Activated CD4-positive, alpha-beta T cell treated with anti-CD3 and anti-CD28 coated beads for 36 hours (primary cell): ENCODE measurements at regions not wholly inside any gene's neighbourhood (a gene's known extent, or its start where the extent isn't known, plus 50 kb on each side); places are given as distances from the start of the nearest gene placed in this dataset.

Experiments used
- ATAC-seq: fragments of 200-7000 bp; cut with Tn5 transposase; one replicate; pipeline ENCODE4 v1.10.0; 2021; ENCODE audit warnings: mild to moderate bottlenecking, moderate library complexity
- CTCF ChIA-PET: fragments of 350-600 bp; sonication (Branson Sonifier 250); formaldehyde crosslinking; loops from one replicate; lab custom pipeline; 2021; ENCODE audit warnings: antibody characterized with exemption; lab: Charles Lee
- POLR2A ChIA-PET: fragments of 350-600 bp; sonication (Branson Sonifier 250); formaldehyde crosslinking; loops from one replicate; lab custom pipeline; 2021; ENCODE audit warnings: antibody characterized with exemption, inconsistent platforms; lab: Charles Lee
- DNase-seq: peaks from one replicate; pipeline ENCODE4 v3.0.0-alpha.2; 2020
- H3K27ac Mint-ChIP-seq: one replicate; pipeline ENCODE4 v1.8.0; 2021; ENCODE audit warnings: mixed read lengths
- H3K27me3 Mint-ChIP-seq: one replicate; pipeline ENCODE4 v1.8.0; 2021; ENCODE audit warnings: mixed read lengths
- H3K36me3 Mint-ChIP-seq: one replicate; pipeline ENCODE4 v1.8.0; 2021; ENCODE audit warnings: low read depth, mixed read lengths
- H3K4me1 Mint-ChIP-seq: one replicate; pipeline ENCODE4 v1.8.0; 2021; ENCODE audit warnings: mixed read lengths
- H3K4me3 Mint-ChIP-seq: one replicate; pipeline ENCODE4 v1.8.0; 2021; ENCODE audit warnings: mild to moderate bottlenecking, moderate library complexity, mixed read lengths
- H3K9me3 Mint-ChIP-seq: one replicate; pipeline ENCODE4 v1.8.0; 2021; ENCODE audit warnings: low read depth, mixed read lengths
- intact Hi-C, 2 experiments: fragments of 100-400 bp; cut with DNase I in 1 of 2; cut with micrococcal nuclease in 1 of 2; formaldehyde crosslinking; loops; one replicate each; pipeline versions ENCODE4 v1.14.2 to v1.15.1; 2022 to 2024; cut with DNase I, micrococcal nuclease

- POLR2A ChIA-PET, result no interaction called here
- intact Hi-C loops, result no loop called here
- Mint-ChIP-seq H3K27ac (no peak overlapping the region), H3K9me3 (no peaks in the 10 kb centered on the region), H3K4me3 (no peak overlapping the region), H3K4me1 (peaks cover 5% of the 10 kb centered on the region), H3K36me3 (no peaks in the 10 kb centered on the region), H3K27me3 (no peaks in the 10 kb centered on the region)
- ATAC-seq (no peak), DNase-seq (no peak)
- CTCF ChIA-PET, result no interaction called here
Measured at GRCh38 chr18:67379981-67380380, 136.5 kb downstream of the DSEL start.

GRCh38 chr18:67376372-67376771, 140.1 kb downstream of the DSEL start:
- Mint-ChIP-seq H3K27me3 (no peaks in the 10 kb centered on the region), H3K4me3 (no peak overlapping the region), H3K36me3 (no peaks in the 10 kb centered on the region), H3K27ac (no peak overlapping the region), H3K4me1 (no peaks in the 10 kb centered on the region), H3K9me3 (no peaks in the 10 kb centered on the region)
- ChIA-PET CTCF (no interaction called here), POLR2A (no interaction called here)
- no peak for DNase-seq
- intact Hi-C loops, result no loop called here
- no peak for ATAC-seq

- intact Hi-C loops, result no loop called here
- POLR2A ChIA-PET, result no interaction called here
Measured at GRCh38 chr18:67373636-67374035, 142.9 kb downstream of the DSEL start.

GRCh38 chr18:67367540-67367939, 149.0 kb downstream of the DSEL start:
- intact Hi-C loops, result no loop called here
- H3K27me3 Mint-ChIP-seq, result peaks cover 2% of the 10 kb centered on the region
- H3K9me3 Mint-ChIP-seq, result no peaks in the 10 kb centered on the region
- H3K27ac Mint-ChIP-seq, result no peak overlapping the region
- no peaks in the 10 kb centered on the region for H3K4me1 Mint-ChIP-seq
- DNase-seq (no peak), ATAC-seq (no peak)
- POLR2A ChIA-PET, result no interaction called here
- no peak overlapping the region for H3K4me3 Mint-ChIP-seq
- H3K36me3 Mint-ChIP-seq, result no peaks in the 10 kb centered on the region
- CTCF ChIA-PET, result no interaction called here

More at GRCh38 chr18:67373636-67374035, 142.9 kb downstream of the DSEL start:
- Mint-ChIP-seq H3K9me3 (no peaks in the 10 kb centered on the region), H3K27ac (no peak overlapping the region), H3K4me1 (no peaks in the 10 kb centered on the region), H3K4me3 (no peak overlapping the region), H3K27me3 (peaks cover 2% of the 10 kb centered on the region), H3K36me3 (no peaks in the 10 kb centered on the region)
- ATAC-seq (no peak), DNase-seq (no peak)
- CTCF ChIA-PET, result no interaction called here

GRCh38 chr18:67363694-67364093, 152.8 kb downstream of the DSEL start:
- no peak overlapping the region for H3K4me3 Mint-ChIP-seq
- POLR2A ChIA-PET, result no interaction called here
- CTCF ChIA-PET, result interaction anchor here (0.7 kb wide), 1 partner anchor 78 kb away, joined by 3 read pairs; no protein-coding TSS in a partner anchor
- no peak overlapping the region for H3K27ac Mint-ChIP-seq
- H3K27me3 Mint-ChIP-seq, result no peaks in the 10 kb centered on the region
- no peaks in the 10 kb centered on the region for H3K9me3 Mint-ChIP-seq
- no peaks in the 10 kb centered on the region for H3K36me3 Mint-ChIP-seq
- intact Hi-C loops, result loop anchor here (5.0 kb wide), 1 partner anchor 154 kb away; the partner anchor contains the start of gene DSEL (in 2 of the 2)
- no peak for DNase-seq
- peaks cover 14% of the 10 kb centered on the region for H3K4me1 Mint-ChIP-seq
- no peak for ATAC-seq

DNA sequence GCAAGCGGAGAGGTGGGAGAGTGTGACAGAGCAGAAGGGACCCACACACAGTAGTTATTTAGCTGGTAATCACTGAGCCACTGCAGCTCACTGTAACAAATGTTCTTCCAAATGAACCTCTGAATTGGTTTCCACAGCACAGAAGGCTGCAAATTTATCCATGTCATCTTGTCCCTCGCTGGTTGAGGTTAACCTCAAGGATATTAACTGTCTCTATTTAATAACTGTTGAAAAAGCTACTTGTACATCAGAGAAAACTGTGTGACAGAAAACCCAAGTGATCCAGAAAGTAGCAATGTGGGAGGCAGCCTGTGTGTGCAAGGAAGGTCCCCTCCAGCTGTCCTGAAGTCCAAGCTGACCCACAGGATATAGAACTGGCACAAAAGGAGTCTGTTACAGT, 153.6 kb downstream of the DSEL start:
- Mint-ChIP-seq H3K27me3 (no peaks in the 10 kb centered on the region), H3K4me3 (no peak overlapping the region), H3K27ac (no peak overlapping the region), H3K36me3 (no peaks in the 10 kb centered on the region), H3K4me1 (peaks cover 14% of the 10 kb centered on the region), H3K9me3 (no peaks in the 10 kb centered on the region)
- POLR2A ChIA-PET, result no interaction called here
- intact Hi-C loops, result loop anchor here (5.0 kb wide), 1 partner anchor 154 kb away; the partner anchor contains the start of gene DSEL (in 2 of the 2)
- DNase-seq (no peak), ATAC-seq (no peak)
- CTCF ChIA-PET, result interaction anchor here (0.6 to 0.7 kb wide), 2 partner anchors 30 to 77 kb away, joined by 3 to 4 read pairs; no protein-coding TSS in a partner anchor

DNA sequence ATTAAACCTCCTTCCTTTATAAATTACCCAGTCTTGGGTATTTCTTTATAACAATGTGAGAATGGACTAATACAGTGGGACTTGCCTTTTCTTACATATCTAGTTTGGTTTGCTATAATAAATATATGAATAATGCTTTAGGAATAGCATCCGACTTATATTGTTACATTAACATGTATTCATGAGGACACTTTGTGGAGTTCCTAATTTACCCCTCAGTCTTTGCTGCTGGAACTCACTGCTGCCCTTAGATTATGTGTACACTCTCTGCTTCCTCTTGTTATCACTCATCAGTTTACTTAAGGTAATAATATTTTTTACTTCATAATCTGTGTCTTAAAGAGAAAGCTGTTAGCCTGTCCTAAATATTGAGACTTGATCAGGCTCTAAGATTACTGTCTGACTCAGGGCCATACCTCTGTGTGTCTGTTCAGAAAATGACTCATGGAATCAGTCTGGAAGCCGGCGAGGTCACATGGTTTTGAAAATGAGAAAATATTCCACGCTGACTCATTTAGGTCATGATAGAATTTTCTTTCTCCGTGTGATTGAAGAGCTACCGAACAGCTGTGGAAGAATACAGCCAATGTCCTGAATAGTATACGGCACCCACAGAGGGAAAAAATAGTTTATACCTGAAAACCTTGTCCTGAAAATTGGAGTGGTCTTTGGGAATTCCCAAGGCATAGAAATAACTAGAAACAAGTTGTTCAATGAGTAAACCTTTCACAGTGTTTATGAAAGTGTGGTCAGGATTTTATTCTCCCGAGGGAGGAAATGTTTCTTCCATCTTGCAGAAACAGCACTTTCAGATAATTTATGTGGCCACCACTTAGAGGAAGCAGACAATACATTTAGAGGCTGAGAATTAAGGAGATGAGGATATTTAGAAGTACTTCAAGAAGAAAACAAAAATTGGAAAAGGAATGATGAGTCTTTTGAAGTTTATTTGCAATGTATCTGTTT, 156.4 kb downstream of the DSEL start:
- intact Hi-C loops, result loop anchor here (5.0 kb wide), 1 partner anchor 157 kb away; the partner anchor contains the start of gene DSEL (in 2 of the 2)
- Mint-ChIP-seq H3K4me3 (peak overlapping the region; percentile 29), H3K4me1 (peaks cover 14% of the 10 kb centered on the region), H3K27ac (peak overlapping the region; percentile 42), H3K36me3 (no peaks in the 10 kb centered on the region), H3K27me3 (peaks cover 2% of the 10 kb centered on the region), H3K9me3 (no peaks in the 10 kb centered on the region)
- peak; percentile 99 for ATAC-seq
- ChIA-PET POLR2A (no interaction called here), CTCF (no interaction called here)
- peak; percentile 60 for DNase-seq

GRCh38 chr18:67358947-67359346, 157.6 kb downstream of the DSEL start:
- POLR2A ChIA-PET, result no interaction called here
- intact Hi-C loops, result no loop called here
- H3K27ac Mint-ChIP-seq, result no peak overlapping the region
- no peaks in the 10 kb centered on the region for H3K9me3 Mint-ChIP-seq
- CTCF ChIA-PET, result no interaction called here
- no peak for ATAC-seq
- DNase-seq, result no peak
- H3K36me3 Mint-ChIP-seq, result no peaks in the 10 kb centered on the region
- peaks cover 14% of the 10 kb centered on the region for H3K4me1 Mint-ChIP-seq
- H3K4me3 Mint-ChIP-seq, result no peak overlapping the region
- peaks cover 2% of the 10 kb centered on the region for H3K27me3 Mint-ChIP-seq

GRCh38 chr18:67354692-67355091, 161.8 kb downstream of the DSEL start:
- Mint-ChIP-seq H3K27ac (no peak overlapping the region), H3K4me1 (peaks cover 5% of the 10 kb centered on the region)
- CTCF ChIA-PET, result no interaction called here

GRCh38 chr18:67354091-67354490, 162.4 kb downstream of the DSEL start:
- DNase-seq (no peak), ATAC-seq (no peak)
- Mint-ChIP-seq H3K4me3 (no peak overlapping the region), H3K9me3 (no peaks in the 10 kb centered on the region), H3K36me3 (no peaks in the 10 kb centered on the region), H3K27me3 (peaks cover 2% of the 10 kb centered on the region), H3K4me1 (no peaks in the 10 kb centered on the region), H3K27ac (no peak overlapping the region)
- POLR2A ChIA-PET, result no interaction called here
- intact Hi-C loops, result no loop called here
- CTCF ChIA-PET, result no interaction called here

More at GRCh38 chr18:67354692-67355091, 161.8 kb downstream of the DSEL start:
- POLR2A ChIA-PET, result no interaction called here
- no peak for ATAC-seq
- Mint-ChIP-seq H3K27me3 (peaks cover 2% of the 10 kb centered on the region), H3K36me3 (no peaks in the 10 kb centered on the region), H3K9me3 (no peaks in the 10 kb centered on the region), H3K4me3 (no peak overlapping the region)
- DNase-seq, result no peak
- intact Hi-C loops, result no loop called here

GRCh38 chr18:67347438-67347837, 169.1 kb downstream of the DSEL start:
- H3K9me3 Mint-ChIP-seq, result no peaks in the 10 kb centered on the region
- ChIA-PET CTCF (no interaction called here), POLR2A (no interaction called here)
- no peaks in the 10 kb centered on the region for H3K36me3 Mint-ChIP-seq
- H3K27ac Mint-ChIP-seq, result no peak overlapping the region
- no peaks in the 10 kb centered on the region for H3K27me3 Mint-ChIP-seq
- no peaks in the 10 kb centered on the region for H3K4me1 Mint-ChIP-seq
- DNase-seq, result no peak
- ATAC-seq, result no peak
- H3K4me3 Mint-ChIP-seq, result no peak overlapping the region
- intact Hi-C loops, result no loop called here

- Mint-ChIP-seq H3K4me1 (peaks cover 4% of the 10 kb centered on the region), H3K4me3 (no peak overlapping the region), H3K27ac (no peak overlapping the region), H3K27me3 (peaks cover 2% of the 10 kb centered on the region), H3K9me3 (no peaks in the 10 kb centered on the region), H3K36me3 (no peaks in the 10 kb centered on the region)
- ChIA-PET POLR2A (no interaction called here), CTCF (interaction anchor here (0.7 kb wide), 1 partner anchor 563 kb away, joined by 3 read pairs; no protein-coding TSS in a partner anchor)
- ATAC-seq (no peak), DNase-seq (no peak)
- intact Hi-C loops, result no loop called here
Measured at GRCh38 chr18:67342159-67342558, 174.4 kb downstream of the DSEL start.
